IMR-90 (cell line): ENCODE measurements at regions not wholly inside any gene's neighbourhood (a gene's known extent, or its start where the extent isn't known, plus 50 kb on each side); places are given as distances from the start of the nearest gene placed in this dataset.
"Not testable (repeated sequence)": the region's sequence is repeated elsewhere in the genome, so short reads cannot be mapped to it uniquely, and the experiment has no call there.

ENCODE experiments used
- ATAC-seq: fragments of 200-7000 bp; cut with Tn5 transposase; 2 replicates; pipeline ENCODE4 v1.9.1; 2020; ENCODE audit warnings: low read depth, mild to moderate bottlenecking, moderate library complexity
- BruUV-seq: library from RNA; stranded (reverse); fragments of 400-500 nt; replicated peaks from 2 replicates; lab custom pipeline; 2021; lab: Mats Ljungman, UMichigan
- CTCF ChIA-PET: fragments of 300-600 bp; formaldehyde crosslinking; extraction: SDS; loops from one replicate; lab custom pipeline; 2021; ENCODE audit warnings: antibody characterized with exemption; lab: Yijun Ruan, JAX
- POLR2A ChIA-PET: fragments of 300-600 bp; sonication (Branson Sonifier 250); formaldehyde crosslinking; loops from one replicate; lab custom pipeline; 2022; ENCODE audit warnings: antibody characterized with exemption; ENCODE audit not compliant: unreplicated experiment; lab: Charles Lee
- DNase-seq: peaks from one replicate; pipeline ENCODE4 v3.0.0; 2013
- H2AFZ ChIP-seq: replicated peaks from 2 replicates; pipeline ENCODE3; 2013; ENCODE audit warnings: low read length, mild to moderate bottlenecking; ENCODE audit not compliant: poor library complexity
- H2AK5ac ChIP-seq: 2 replicates; pipeline ENCODE4 v1.6.1; 2013; ENCODE audit warnings: low read depth, low read length, inconsistent platforms
- H2AK9ac ChIP-seq: replicated peaks from 2 replicates; pipeline ENCODE3; 2013; ENCODE audit warnings: mild to moderate bottlenecking, low read depth, low read length, moderate library complexity; ENCODE audit not compliant: poor library complexity
- H2BK120ac ChIP-seq: 2 replicates; pipeline ENCODE4 v1.6.1; 2013; ENCODE audit warnings: low read depth, low read length, inconsistent platforms
- H2BK15ac ChIP-seq: 3 replicates; pipeline ENCODE4 v1.6.1; 2013; ENCODE audit warnings: low read depth, low read length, inconsistent platforms
- H2BK20ac ChIP-seq: 2 replicates; pipeline ENCODE4 v1.6.1; 2013; ENCODE audit warnings: low read depth, mild to moderate bottlenecking, inconsistent platforms, low read length, moderate library complexity
- H2BK5ac ChIP-seq: 2 replicates; pipeline ENCODE4 v1.6.1; 2013; ENCODE audit warnings: mild to moderate bottlenecking, low read depth, low read length, inconsistent platforms; ENCODE audit not compliant: poor library complexity, severe bottlenecking
- H3K14ac ChIP-seq: replicated peaks from 2 replicates; pipeline ENCODE4 v1.6.1; 2013; ENCODE audit warnings: low read depth, low read length, inconsistent platforms
- H3K18ac ChIP-seq: 2 replicates; pipeline ENCODE4 v1.6.1; 2013; ENCODE audit warnings: low read depth, low read length, control low read depth
- H3K23ac ChIP-seq: 2 replicates; pipeline ENCODE4 v1.6.1; 2013; ENCODE audit warnings: low read depth, low read length, inconsistent platforms
- H3K27ac ChIP-seq: 2 replicates; pipeline ENCODE4 v1.5.1; 2013; ENCODE audit warnings: mild to moderate bottlenecking, control low read depth, low read length; ENCODE audit not compliant: insufficient read depth
- H3K27me3 ChIP-seq: 2 replicates; pipeline ENCODE4 v1.6.1; 2013; ENCODE audit warnings: low read length; ENCODE audit not compliant: control insufficient read depth, insufficient read depth
- H3K36me3 ChIP-seq: 2 replicates; pipeline ENCODE4 v1.6.1; 2013; ENCODE audit warnings: low read length, mixed read lengths; ENCODE audit not compliant: control insufficient read depth, insufficient read depth
- H3K4ac ChIP-seq: 2 replicates; pipeline ENCODE4 v1.6.1; 2013; ENCODE audit warnings: low read depth, low read length, inconsistent platforms
- H3K4me1 ChIP-seq: 2 replicates; pipeline ENCODE4 v1.6.1; 2013; ENCODE audit warnings: low read length, mixed read lengths; ENCODE audit not compliant: control insufficient read depth, insufficient read depth
- H3K4me2 ChIP-seq: 2 replicates; pipeline ENCODE4 v1.6.1; 2013; ENCODE audit warnings: low read depth, mild to moderate bottlenecking, control low read depth, low read length, moderate library complexity
- H3K4me3 ChIP-seq: 2 replicates; pipeline ENCODE4 v1.5.1; 2013; ENCODE audit warnings: low read depth, mild to moderate bottlenecking, control low read depth, low read length, moderate library complexity; ENCODE audit not compliant: insufficient read depth
- H3K56ac ChIP-seq: 2 replicates; pipeline ENCODE4 v1.6.1; 2013; ENCODE audit warnings: low read length, inconsistent platforms; ENCODE audit not compliant: insufficient read depth; ENCODE audit errors: extremely low read depth
- H3K79me1 ChIP-seq, 2 experiments: 2 replicates each; pipeline ENCODE4 v1.6.1; 2013; ENCODE audit warnings: low read length in 2 of 2, inconsistent platforms in 1 of 2, low read depth in 1 of 2
- H3K9ac ChIP-seq: 2 replicates; pipeline ENCODE4 v1.6.1; 2013; ENCODE audit warnings: low read depth, low read length, control low read depth
- H3K9me1 ChIP-seq: 2 replicates; pipeline ENCODE4 v1.6.1; 2013; ENCODE audit warnings: low read length, inconsistent platforms; ENCODE audit not compliant: insufficient read depth
- H3K9me3 ChIP-seq: 2 replicates; pipeline ENCODE4 v1.6.1; 2013; ENCODE audit warnings: low read length; ENCODE audit not compliant: control insufficient read depth, insufficient read depth
- H4K20me1 ChIP-seq: 2 replicates; pipeline ENCODE4 v1.6.1; 2013; ENCODE audit warnings: low read length, inconsistent platforms; ENCODE audit not compliant: insufficient read depth
- H4K5ac ChIP-seq: 2 replicates; pipeline ENCODE4 v1.6.1; 2013; ENCODE audit warnings: mild to moderate bottlenecking, low read depth, low read length, control low read depth
- H4K8ac ChIP-seq, 2 experiments: 2 replicates each; pipeline ENCODE4 v1.6.1; 2013; ENCODE audit warnings: low read depth in 2 of 2, low read length in 2 of 2, control low read depth in 1 of 2, inconsistent platforms in 1 of 2
- H4K91ac ChIP-seq: 2 replicates; pipeline ENCODE4 v1.6.1; 2013; ENCODE audit warnings: low read depth, low read length, inconsistent platforms; ENCODE audit not compliant: insufficient read depth
- WGBS, 2 experiments: methylation state at CpG; one replicate each; pipeline versions ENCODE4 v1.1.5 to v1.1.7; 2013; ENCODE audit warnings: missing lambda C conversion rate in 2 of 2; ENCODE audit not compliant: insufficient read length in 1 of 2; ENCODE audit errors: extremely low coverage in 2 of 2; 5-methylcytosine and 5-hydroxymethylcytosine counted together
- dilution Hi-C: fragments of 300-500 bp; cut with HindIII; formaldehyde crosslinking; loops from one replicate; pipeline ENCODE4 v1.14.3; 2018; ENCODE audit warnings: low sequenced_read_pairs; ENCODE audit not compliant: unreplicated experiment
- in situ Hi-C: fragments of 300-500 bp; cut with MboI; formaldehyde crosslinking; loops from 3 replicates; pipeline ENCODE4 v1.14.3; 2019; ENCODE audit warnings: low sequenced_read_pairs, inconsistent platforms, mixed read lengths
- intact Hi-C: fragments of 100-400 bp; cut with micrococcal nuclease; formaldehyde crosslinking; loops from 2 replicates; pipeline ENCODE4 v1.10.0; 2022

- H3K14ac ChIP-seq, CTCF ChIA-PET, H3K23ac ChIP-seq, H3K4me3 ChIP-seq, H3K36me3 ChIP-seq, in situ Hi-C loops, H3K79me1 ChIP-seq, H4K91ac ChIP-seq, H3K9ac ChIP-seq, H4K20me1 ChIP-seq, H2AFZ ChIP-seq, dilution Hi-C loops, H3K56ac ChIP-seq, H3K4me1 ChIP-seq, H3K27ac ChIP-seq, H3K18ac ChIP-seq, H4K8ac ChIP-seq, H3K27me3 ChIP-seq, H3K4ac ChIP-seq, H2AK9ac ChIP-seq, H3K9me3 ChIP-seq, H4K5ac ChIP-seq, H2BK5ac ChIP-seq, H3K4me2 ChIP-seq, H2AK5ac ChIP-seq, POLR2A ChIA-PET, intact Hi-C loops, H2BK15ac ChIP-seq, H3K9me1 ChIP-seq, H2BK120ac ChIP-seq, DNase-seq, H2BK20ac ChIP-seq, ATAC-seq, BruUV-seq: not testable (repeated sequence)
- WGBS, 2 experiments, result 40% methylated on average over 1 of the region's 18 CpGs; no CpG with 5 or more reads in 1 of the 2 experiments
Observed at GRCh38 chr4:3937849-3938562, 171.8 kb downstream of the ADRA2C start.

GRCh38 chr4:3938676-3939075 is 172.5 kb downstream of the ADRA2C start:
- H2BK15ac ChIP-seq, DNase-seq, H3K9ac ChIP-seq, H3K4me1 ChIP-seq, dilution Hi-C loops, CTCF ChIA-PET, H2BK5ac ChIP-seq, H2AK9ac ChIP-seq, H4K91ac ChIP-seq, H3K56ac ChIP-seq, H2AFZ ChIP-seq, H3K27me3 ChIP-seq, H2AK5ac ChIP-seq, H3K18ac ChIP-seq, H3K4ac ChIP-seq, H3K4me3 ChIP-seq, H3K36me3 ChIP-seq, H4K5ac ChIP-seq, H3K23ac ChIP-seq, H3K9me1 ChIP-seq, H3K79me1 ChIP-seq, intact Hi-C loops, H3K9me3 ChIP-seq, H2BK20ac ChIP-seq, in situ Hi-C loops, H3K4me2 ChIP-seq, BruUV-seq, H3K14ac ChIP-seq, H3K27ac ChIP-seq, POLR2A ChIA-PET, ATAC-seq, H2BK120ac ChIP-seq, H4K20me1 ChIP-seq, H4K8ac ChIP-seq: not testable (repeated sequence)
- WGBS, 2 experiments, result 100% methylated on average over 5 of the region's 8 CpGs; no CpG with 5 or more reads in 1 of the 2 experiments
